HepG2 (cell line): ENCODE measurements at regions not wholly inside any gene's neighbourhood (a gene's known extent, or its start where the extent isn't known, plus 50 kb on each side); places are given as distances from the start of the nearest gene placed in this dataset.

Source experiments
- ATAC-seq: fragments of 200-7000 bp; cut with Tn5 transposase; 3 replicates; pipeline ENCODE4 v1.9.1; 2020; ENCODE audit warnings: mild to moderate bottlenecking, moderate library complexity
- BruUV-seq: library from RNA; stranded (reverse); fragments of 400-500 nt; replicated peaks from 2 replicates; lab custom pipeline; 2021; lab: Mats Ljungman, UMichigan
- CTCF ChIA-PET: fragments of 300-600 bp; formaldehyde crosslinking; extraction: SDS; loops from one replicate; lab custom pipeline; 2021; ENCODE audit warnings: low total read pairs, inconsistent platforms, low intra/inter-chr PET ratio; lab: Yijun Ruan, JAX
- POLR2A ChIA-PET: fragments of 350-600 bp; sonication (Branson Sonifier 250); formaldehyde crosslinking; loops from one replicate; lab custom pipeline; 2020; ENCODE audit warnings: antibody characterized with exemption, inconsistent platforms; lab: Yijun Ruan, JAX
- DNase-seq: peaks from one replicate; pipeline ENCODE4 v3.0.0-alpha.2; 2015; ENCODE audit warnings: low spot score
- FAIRE-seq: peaks from 3 replicates; lab custom pipeline; 2011; peaks lifted over from hg19 to GRCh38; lab: Jason Lieb, UNC
- H2AFZ ChIP-seq: one replicate; pipeline ENCODE4 v1.6.1; 2011; ENCODE audit warnings: low read length, inconsistent platforms
- H3K27ac ChIP-seq: fragments of 300-600 bp; 3 replicates; pipeline ENCODE4 v1.8.0; 2011; ENCODE audit warnings: mixed run types, mild to moderate bottlenecking, mixed read lengths, low read length, inconsistent platforms; ENCODE audit not compliant: insufficient read depth; ENCODE audit errors: extremely low read length
- H3K27me3 ChIP-seq, 2 experiments: fragments of 200-600 bp in 1 of 2; 2 replicates in 1 of 2; 3 replicates in 1 of 2; pipeline versions ENCODE4 v1.6.0 to v1.8.0; 2011; ENCODE audit warnings: low read length in 2 of 2, mild to moderate bottlenecking in 2 of 2, moderate library complexity in 2 of 2, inconsistent platforms in 1 of 2; ENCODE audit not compliant: insufficient read depth in 2 of 2, control insufficient read depth in 1 of 2
- H3K36me3 ChIP-seq, 2 experiments: fragments of 200-600 bp in 1 of 2; replicated peaks in 1 of 2; 2 replicates in 1 of 2; 3 replicates in 1 of 2; pipeline versions ENCODE4 v1.5.1 to v1.8.0; 2011; ENCODE audit warnings: low read length in 2 of 2, inconsistent platforms in 1 of 2; ENCODE audit not compliant: insufficient read depth in 2 of 2, control insufficient read depth in 1 of 2
- H3K4me1 ChIP-seq: 2 replicates; pipeline ENCODE4 v1.5.1; 2012; ENCODE audit warnings: low read length, inconsistent platforms; ENCODE audit not compliant: insufficient read depth
- H3K4me2 ChIP-seq: 2 replicates; pipeline ENCODE4 v1.6.0; 2011; ENCODE audit warnings: low read depth, low read length, inconsistent platforms
- H3K4me3 ChIP-seq, 3 experiments: fragments of 200-600 bp in 1 of 3; sonication (generic), shearing (Covaris generic) in 1 of 3; replicated peaks in 1 of 3; 2 replicates each; pipeline ENCODE4 v1.5.1; 2011 to 2016; ENCODE audit warnings: low read length in 3 of 3, inconsistent platforms in 2 of 3, low read depth in 2 of 3, mild to moderate bottlenecking in 2 of 3, control low read depth in 1 of 3, mixed read lengths in 1 of 3; ENCODE audit not compliant: insufficient read depth in 1 of 3
- H3K79me2 ChIP-seq: one replicate; pipeline ENCODE4 v1.6.1; 2011; ENCODE audit warnings: low read length, inconsistent platforms; ENCODE audit not compliant: insufficient read depth
- H3K9ac ChIP-seq: 2 replicates; pipeline ENCODE4 v1.6.0; 2011; ENCODE audit warnings: mild to moderate bottlenecking, low read depth, low read length, inconsistent platforms; ENCODE audit not compliant: insufficient read depth
- H3K9me3 ChIP-seq: 2 replicates; pipeline ENCODE4 v1.5.1; 2012; ENCODE audit warnings: mild to moderate bottlenecking, low read length
- H4K20me1 ChIP-seq: 2 replicates; pipeline ENCODE4 v1.6.0; 2011; ENCODE audit warnings: inconsistent platforms, mild to moderate bottlenecking, low read length, moderate library complexity; ENCODE audit not compliant: insufficient read depth
- CREB1 ChIP-seq, 2 experiments: fragments of 450-650 bp in 1 of 2; IDR thresholded peaks; 2 replicates each; pipeline ENCODE4 v1.6.1; 2016 to 2017; ENCODE audit warnings: control low read depth in 1 of 2, mild to moderate bottlenecking in 1 of 2, missing compliant biosample characterization in 1 of 2, missing genetic modification characterization in 1 of 2
- ELF3 ChIP-seq: IDR thresholded peaks from 2 replicates; pipeline ENCODE4 v1.6.1; 2016; ENCODE audit warnings: missing genetic modification reagents, missing compliant biosample characterization
- HNRNPK ChIP-seq: fragments of 200-400 bp; formaldehyde crosslinking; IDR thresholded peaks from 2 replicates; pipeline ENCODE4 v1.6.1; 2018; ENCODE audit warnings: low read length, low read depth, moderate library complexity, mild to moderate bottlenecking; ENCODE audit not compliant: poor library complexity, severe bottlenecking
- KMT2A ChIP-seq: sonication (generic); formaldehyde crosslinking; IDR thresholded peaks from 2 replicates; pipeline ENCODE4 v1.4.0; 2020; ENCODE audit warnings: missing genetic modification reagents
- MIER2 ChIP-seq: IDR thresholded peaks from 2 replicates; pipeline ENCODE4 v1.6.1; 2016; ENCODE audit warnings: missing biosample characterization, missing genetic modification reagents
- REPIN1 ChIP-seq: sonication (generic); formaldehyde crosslinking; IDR thresholded peaks from 2 replicates; pipeline ENCODE4 v1.8.0; 2022; ENCODE audit warnings: missing genetic modification reagents, low read depth, mild to moderate bottlenecking, borderline replicate concordance
- SIN3A ChIP-seq: IDR thresholded peaks from 2 replicates; pipeline ENCODE4 v1.6.1; 2011; ENCODE audit warnings: low read depth, mild to moderate bottlenecking, control low read depth, low read length, borderline replicate concordance
- TRIM24 ChIP-seq: sonication (generic); formaldehyde crosslinking; IDR thresholded peaks from 2 replicates; pipeline ENCODE4 v1.8.0; 2022; ENCODE audit warnings: mild to moderate bottlenecking, missing genetic modification reagents
- TSC22D2 ChIP-seq: sonication (generic); formaldehyde crosslinking; IDR thresholded peaks from 2 replicates; pipeline ENCODE4 v1.5.1; 2020; ENCODE audit warnings: missing genetic modification reagents, mild to moderate bottlenecking, borderline replicate concordance
- ZNF225 ChIP-seq: sonication (generic); formaldehyde crosslinking; IDR thresholded peaks from 2 replicates; pipeline ENCODE4 v1.4.0; 2020; ENCODE audit warnings: mild to moderate bottlenecking, missing genetic modification reagents
- ZNF264 ChIP-seq: sonication (generic); formaldehyde crosslinking; IDR thresholded peaks from 2 replicates; pipeline ENCODE4 v1.4.0; 2020; ENCODE audit warnings: missing genetic modification reagents
- ZNF446 ChIP-seq: sonication (generic); formaldehyde crosslinking; IDR thresholded peaks from 2 replicates; pipeline ENCODE4 v1.5.0; 2020; ENCODE audit warnings: mild to moderate bottlenecking, missing genetic modification reagents
- ZNF782 ChIP-seq: sonication (generic); formaldehyde crosslinking; IDR thresholded peaks from 2 replicates; pipeline ENCODE4 v1.4.0; 2020; ENCODE audit warnings: missing genetic modification reagents, mild to moderate bottlenecking, borderline replicate concordance
- WGBS: methylation state at CpG from one replicate; pipeline ENCODE4 v1.1.6; 2017; ENCODE audit warnings: low lambda C conversion rate; 5-methylcytosine and 5-hydroxymethylcytosine counted together
- in situ Hi-C: cut with HindIII; loops from 2 replicates; pipeline ENCODE4 v1.10.0; 2017; ENCODE audit warnings: low pct_unique_long_range_greater_than_20kb; ENCODE audit not compliant: extremely low pct_ligation_motif_present
- intact Hi-C: fragments of 100-400 bp; cut with micrococcal nuclease; formaldehyde crosslinking; loops from one replicate; pipeline ENCODE4 v1.10.0; 2022; ENCODE audit not compliant: unreplicated experiment
- TF ChIP-seq, protein P1 (sequence below): sonication (generic); formaldehyde crosslinking; IDR thresholded peaks from 2 replicates; pipeline ENCODE4 v1.4.0; 2020; ENCODE audit warnings: missing genetic modification reagents; ENCODE audit errors: not compliant biosample characterization
- TF ChIP-seq, protein P2 (sequence below): sonication (generic); formaldehyde crosslinking; IDR thresholded peaks from 2 replicates; pipeline ENCODE4 v1.5.0; 2020; ENCODE audit warnings: missing genetic modification reagents
- TF ChIP-seq, protein P3 (sequence below): sonication (generic); formaldehyde crosslinking; conservative IDR thresholded peaks from 2 replicates; pipeline ENCODE4 v1.4.0; 2020; ENCODE audit warnings: missing genetic modification reagents
- TF ChIP-seq, protein P4 (sequence below): sonication (generic); formaldehyde crosslinking; IDR thresholded peaks from 2 replicates; pipeline ENCODE4 v1.4.0; 2020; ENCODE audit warnings: mild to moderate bottlenecking, missing genetic modification reagents

DNA sequence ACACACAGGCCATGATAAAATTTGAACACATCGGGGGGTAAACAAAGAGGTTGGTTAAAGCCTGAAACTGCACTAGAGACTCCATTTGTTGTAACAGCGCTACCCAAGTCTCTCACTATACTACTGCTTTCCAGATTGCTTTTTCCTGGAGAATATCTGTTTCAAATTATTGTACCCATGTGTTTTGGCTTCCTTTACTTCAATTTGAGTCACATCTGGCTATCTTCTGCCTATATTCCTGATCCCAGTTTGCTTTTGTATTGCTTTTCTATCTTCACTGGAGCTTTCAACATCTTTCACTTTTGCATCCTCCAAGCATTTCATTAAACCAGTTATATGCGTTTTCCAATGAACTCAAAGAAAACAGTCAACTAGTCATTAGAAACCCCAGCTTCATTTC lies 404.7 kb downstream of the MLLT3 start:
- H3K9ac ChIP-seq: no peak overlapping the region
- H3K4me2 ChIP-seq: no peak overlapping the region
- no peak for FAIRE-seq
- WGBS: 0% methylated on average over 3 of the region's 3 CpGs
- H3K27me3 ChIP-seq: no peaks in the 10 kb centered on the region
- no TSS peak for BruUV-seq
- CTCF ChIA-PET: no interaction called here
- no peak overlapping the region for H3K4me3 ChIP-seq
- no peak overlapping the region for H2AFZ ChIP-seq
- H3K79me2 ChIP-seq: no peaks in the 10 kb centered on the region
- POLR2A ChIA-PET: no interaction called here
- no peak for ATAC-seq
- H4K20me1 ChIP-seq: no peaks in the 10 kb centered on the region
- H3K4me1 ChIP-seq: no peaks in the 10 kb centered on the region
- TF ChIP-seq, protein P1, sequence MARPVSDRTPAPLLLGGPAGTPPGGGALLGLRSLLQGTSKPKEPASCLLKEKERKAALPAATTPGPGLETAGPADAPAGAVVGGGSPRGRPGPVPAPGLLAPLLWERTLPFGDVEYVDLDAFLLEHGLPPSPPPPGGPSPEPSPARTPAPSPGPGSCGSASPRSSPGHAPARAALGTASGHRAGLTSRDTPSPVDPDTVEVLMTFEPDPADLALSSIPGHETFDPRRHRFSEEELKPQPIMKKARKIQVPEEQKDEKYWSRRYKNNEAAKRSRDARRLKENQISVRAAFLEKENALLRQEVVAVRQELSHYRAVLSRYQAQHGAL (CRISPR knock-in tag): no peak
- no peak for TF ChIP-seq REPIN1 (CRISPR knock-in tag)
- no peak for TF ChIP-seq SIN3A
- no peak for TF ChIP-seq ZNF264
- no peak for TF ChIP-seq TSC22D2 (CRISPR knock-in tag)
- no peak for TF ChIP-seq TRIM24 (CRISPR knock-in tag)
- TF ChIP-seq MIER2: no peak
- no peak for TF ChIP-seq ZNF446
- no peak for TF ChIP-seq ZNF225 (CRISPR knock-in tag)
- H3K9me3 ChIP-seq: no peaks in the 10 kb centered on the region
- no peak overlapping the region for H3K27ac ChIP-seq
- intact Hi-C loops (no loop called here), in situ Hi-C loops (no loop called here)
- DNase-seq: no peak
- H3K36me3 ChIP-seq: no peaks in the 10 kb centered on the region

DNA sequence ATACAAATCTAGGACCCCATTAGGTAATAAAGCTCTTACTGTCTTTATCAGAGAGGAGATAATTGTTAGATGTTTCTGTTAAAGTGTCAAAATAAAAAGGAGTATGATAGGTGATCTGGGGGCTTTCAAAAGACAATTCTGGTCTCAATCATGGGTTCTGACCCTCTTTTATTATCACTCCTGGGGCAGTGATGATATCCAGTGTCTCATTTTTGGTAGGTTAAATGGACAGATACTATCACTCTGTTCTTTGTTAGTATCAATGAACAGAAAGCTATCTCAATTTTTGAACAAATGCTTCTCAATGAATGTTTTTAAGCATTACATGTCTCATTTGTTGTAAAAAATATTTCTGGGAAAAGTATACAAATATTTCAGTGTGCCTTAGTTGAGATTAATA lies 405.9 kb downstream of the MLLT3 start:
- CTCF ChIA-PET: no interaction called here
- no peak for TF ChIP-seq KMT2A (CRISPR knock-in tag)
- no peak for TF ChIP-seq ZNF782
- TF ChIP-seq, protein P2, sequence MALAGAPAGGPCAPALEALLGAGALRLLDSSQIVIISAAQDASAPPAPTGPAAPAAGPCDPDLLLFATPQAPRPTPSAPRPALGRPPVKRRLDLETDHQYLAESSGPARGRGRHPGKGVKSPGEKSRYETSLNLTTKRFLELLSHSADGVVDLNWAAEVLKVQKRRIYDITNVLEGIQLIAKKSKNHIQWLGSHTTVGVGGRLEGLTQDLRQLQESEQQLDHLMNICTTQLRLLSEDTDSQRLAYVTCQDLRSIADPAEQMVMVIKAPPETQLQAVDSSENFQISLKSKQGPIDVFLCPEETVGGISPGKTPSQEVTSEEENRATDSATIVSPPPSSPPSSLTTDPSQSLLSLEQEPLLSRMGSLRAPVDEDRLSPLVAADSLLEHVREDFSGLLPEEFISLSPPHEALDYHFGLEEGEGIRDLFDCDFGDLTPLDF (CRISPR knock-in tag): no peak
- no peak for TF ChIP-seq CREB1 (IDR thresholded peaks at IDR 0.05)
- TF ChIP-seq CREB1 (CRISPR knock-in tag; IDR thresholded peaks at IDR 0.05): no peak
- TF ChIP-seq, protein P3, sequence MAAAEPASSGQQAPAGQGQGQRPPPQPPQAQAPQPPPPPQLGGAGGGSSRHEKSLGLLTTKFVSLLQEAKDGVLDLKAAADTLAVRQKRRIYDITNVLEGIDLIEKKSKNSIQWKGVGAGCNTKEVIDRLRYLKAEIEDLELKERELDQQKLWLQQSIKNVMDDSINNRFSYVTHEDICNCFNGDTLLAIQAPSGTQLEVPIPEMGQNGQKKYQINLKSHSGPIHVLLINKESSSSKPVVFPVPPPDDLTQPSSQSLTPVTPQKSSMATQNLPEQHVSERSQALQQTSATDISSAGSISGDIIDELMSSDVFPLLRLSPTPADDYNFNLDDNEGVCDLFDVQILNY: no peak
- no peak for TF ChIP-seq ELF3
- no peak for TF ChIP-seq HNRNPK
- TF ChIP-seq, protein P4, sequence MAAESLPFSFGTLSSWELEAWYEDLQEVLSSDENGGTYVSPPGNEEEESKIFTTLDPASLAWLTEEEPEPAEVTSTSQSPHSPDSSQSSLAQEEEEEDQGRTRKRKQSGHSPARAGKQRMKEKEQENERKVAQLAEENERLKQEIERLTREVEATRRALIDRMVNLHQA (CRISPR knock-in tag): no peak

More for the DNA sequence above, 405.9 kb downstream of the MLLT3 start:
- Histone ChIP-seq H4K20me1 (no peaks in the 10 kb centered on the region), H3K27ac (no peak overlapping the region), H3K4me2 (no peak overlapping the region), H3K27me3 (no peaks in the 10 kb centered on the region), H3K36me3 (no peaks in the 10 kb centered on the region), H3K9ac (no peak overlapping the region), H3K9me3 (no peaks in the 10 kb centered on the region), H3K4me3 (no peak overlapping the region), H3K79me2 (no peaks in the 10 kb centered on the region), H3K4me1 (no peaks in the 10 kb centered on the region), H2AFZ (no peak overlapping the region)
- DNase-seq (no peak), ATAC-seq (no peak), FAIRE-seq (no peak)
- intact Hi-C loops: no loop called here
- BruUV-seq: no TSS peak
- POLR2A ChIA-PET: no interaction called here
- in situ Hi-C loops: no loop called here
